MG63 (cell line): ENCODE measurements at regions not wholly inside any gene's neighbourhood (a gene's known extent, or its start where the extent isn't known, plus 50 kb on each side); places are given as distances from the start of the nearest gene placed in this dataset.
"Not testable (repeated sequence)": the region's sequence is repeated elsewhere in the genome, so short reads cannot be mapped to it uniquely, and the experiment has no call there.

ENCODE experiments used
- DNase-seq: peaks from one replicate; pipeline ENCODE4 v3.0.0-alpha.2; 2020
- H3K27me3 ChIP-seq: fragments of 250-450 bp; sonication (Bioruptor Pico); 2 replicates; pipeline ENCODE4 v1.5.1; 2020; ENCODE audit warnings: mild to moderate bottlenecking, moderate library complexity
- H3K36me3 ChIP-seq: fragments of 250-450 bp; sonication (Bioruptor Pico); 2 replicates; pipeline ENCODE4 v1.5.1; 2020; ENCODE audit warnings: mild to moderate bottlenecking, moderate library complexity
- H3K4me3 ChIP-seq: fragments of 250-450 bp; sonication (Bioruptor Pico); 2 replicates; pipeline ENCODE4 v1.5.1; 2020; ENCODE audit warnings: mild to moderate bottlenecking, moderate library complexity
- H3K9me3 ChIP-seq: fragments of 250-450 bp; sonication (Bioruptor Pico); 2 replicates; pipeline ENCODE4 v1.5.1; 2020; ENCODE audit warnings: mild to moderate bottlenecking, moderate library complexity

DNA sequence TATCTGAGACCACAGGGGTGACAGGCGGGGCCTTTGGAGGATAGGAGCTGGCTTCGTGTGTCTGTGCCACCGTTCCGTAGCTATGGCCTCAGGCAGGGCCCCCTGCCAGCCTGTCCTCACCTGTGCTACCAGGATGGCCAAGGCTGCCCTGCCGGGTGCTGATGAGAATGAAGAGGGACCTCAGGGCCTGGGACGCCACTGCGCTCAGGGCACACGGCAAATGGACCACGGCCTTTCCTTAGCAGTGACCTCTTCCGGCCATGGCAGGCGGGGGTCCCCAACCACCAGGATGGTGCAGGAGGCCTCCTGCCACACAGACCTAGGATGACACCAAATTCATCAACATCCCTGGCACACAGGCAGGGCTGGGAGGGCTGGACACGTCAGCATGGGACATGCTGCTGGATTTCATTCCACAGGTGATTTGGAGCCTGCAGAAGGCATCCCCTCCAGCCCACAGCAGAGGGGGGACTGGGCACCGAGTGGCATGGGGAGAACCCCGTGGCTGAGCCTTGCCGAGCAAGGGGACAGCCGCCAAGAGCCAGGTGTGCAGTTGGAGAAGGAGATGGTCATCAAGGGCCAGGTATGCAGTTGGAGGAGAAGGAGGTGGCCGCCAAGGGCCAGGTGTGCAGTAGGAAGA lies 1321.0 kb downstream of the BRD1 start:
- Histone ChIP-seq H3K36me3 (no peaks in the 10 kb centered on the region), H3K4me3 (no peak overlapping the region), H3K9me3 (no peaks in the 10 kb centered on the region), H3K27me3 (no peaks in the 10 kb centered on the region)
- no peak for DNase-seq

DNA sequence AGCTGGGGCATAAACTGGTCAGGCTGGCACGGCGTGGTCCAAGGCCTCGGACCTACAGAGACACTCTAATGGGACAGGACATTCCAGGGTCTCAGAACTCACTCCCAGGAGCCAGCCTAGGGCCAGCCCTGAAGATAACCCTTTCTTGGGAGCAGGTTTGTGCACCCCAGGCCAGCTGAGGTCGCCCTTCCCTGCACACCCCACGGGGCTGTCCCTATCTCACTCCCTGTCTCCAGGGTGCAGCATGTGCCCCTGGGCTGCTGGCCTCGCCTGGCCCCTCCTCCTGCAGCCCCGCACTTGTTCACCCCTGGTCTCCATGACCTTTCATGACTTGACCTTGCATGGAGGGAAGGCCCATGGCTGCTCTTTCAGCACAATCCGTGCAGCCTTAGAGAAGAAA lies 1321.8 kb downstream of the BRD1 start:
- H3K4me3 ChIP-seq, result no peak overlapping the region
- H3K36me3 ChIP-seq, result no peaks in the 10 kb centered on the region
- no peaks in the 10 kb centered on the region for H3K9me3 ChIP-seq
- no peaks in the 10 kb centered on the region for H3K27me3 ChIP-seq
- DNase-seq, result no peak

DNA sequence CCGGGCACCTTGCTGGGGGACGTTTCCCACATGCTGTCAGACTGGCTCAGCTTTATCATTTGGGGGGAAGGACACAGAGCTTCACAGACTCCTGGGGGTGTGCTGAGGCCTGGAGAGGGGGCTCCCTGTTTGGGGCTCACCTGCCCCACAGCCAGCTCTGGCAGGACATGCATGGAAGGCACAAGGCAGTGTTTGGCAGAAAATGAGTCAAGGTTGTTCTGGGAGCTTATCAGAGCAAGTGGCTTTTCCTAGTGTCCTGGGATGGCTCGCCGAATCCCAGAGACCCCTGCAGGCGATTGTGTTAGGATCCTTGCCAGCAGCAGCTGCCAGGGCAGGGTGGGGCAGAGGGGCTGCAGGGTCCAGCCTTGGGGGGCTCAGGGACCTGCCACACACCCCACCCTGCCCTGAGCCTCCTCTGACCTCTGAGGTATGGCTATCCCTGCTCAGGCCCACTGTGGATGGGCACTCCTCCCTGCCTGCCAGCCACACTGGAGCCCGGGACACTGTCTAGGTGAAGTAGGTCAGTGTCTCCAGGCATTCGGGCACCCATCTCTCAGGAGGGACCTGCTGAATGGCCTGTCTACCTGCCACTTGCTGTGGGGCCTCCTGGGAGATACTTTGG lies 1323.0 kb downstream of the BRD1 start:
- Histone ChIP-seq H3K36me3 (no peaks in the 10 kb centered on the region), H3K27me3 (no peaks in the 10 kb centered on the region), H3K4me3 (no peak overlapping the region), H3K9me3 (no peaks in the 10 kb centered on the region)
- no peak for DNase-seq

DNA sequence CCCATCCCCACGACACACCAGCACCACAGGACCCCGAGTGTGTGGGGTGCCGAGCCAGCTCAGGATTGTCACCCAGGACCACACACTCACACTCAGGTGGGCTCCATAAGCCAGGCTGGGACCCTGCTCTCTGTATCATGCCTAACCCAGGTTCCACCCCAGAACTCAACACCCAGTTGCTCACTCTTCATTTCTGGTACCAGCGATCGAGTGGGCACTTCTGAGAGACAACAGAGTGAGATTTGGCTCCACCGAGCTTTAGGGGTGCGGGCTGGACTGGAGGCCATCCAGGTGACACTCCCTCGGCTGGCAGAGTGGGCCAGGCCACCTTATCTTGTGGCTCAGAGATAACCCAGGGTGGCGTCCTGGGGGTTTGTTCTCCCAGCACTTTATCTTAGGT lies 1323.8 kb downstream of the BRD1 start:
- no peaks in the 10 kb centered on the region for H3K9me3 ChIP-seq

DNA sequence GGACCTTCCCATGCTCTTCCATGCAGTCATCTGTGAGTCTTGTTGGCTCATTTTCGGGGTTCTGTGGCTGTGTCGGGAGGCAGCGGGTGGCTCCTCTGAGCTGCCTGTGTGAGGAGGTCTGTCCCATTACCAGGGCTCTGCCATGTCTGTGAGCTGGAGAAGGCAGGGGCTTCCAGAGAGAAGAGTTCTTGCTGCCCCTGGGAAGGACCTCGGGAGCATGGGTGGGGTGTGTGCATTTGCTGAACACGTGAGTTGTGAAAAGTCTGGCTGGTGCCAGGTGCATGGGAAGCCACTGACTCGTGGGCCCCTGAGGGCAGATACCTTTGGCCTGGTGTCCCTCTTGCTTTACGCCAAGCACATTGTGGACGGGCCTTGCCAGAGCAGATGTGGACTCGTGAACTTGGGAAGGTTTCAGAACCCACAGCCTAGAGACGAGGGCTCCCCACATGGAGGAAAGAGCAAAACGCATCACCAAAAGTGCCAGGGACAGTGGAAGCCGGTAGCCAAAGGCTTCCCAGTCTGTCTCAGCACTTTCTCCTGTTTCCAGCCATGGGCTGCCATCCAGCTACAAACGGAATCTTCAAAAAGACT lies 1324.5 kb downstream of the BRD1 start:
- no peaks in the 10 kb centered on the region for H3K36me3 ChIP-seq
- no peak for DNase-seq
- H3K4me3 ChIP-seq, result no peak overlapping the region
- no peaks in the 10 kb centered on the region for H3K27me3 ChIP-seq
- no peaks in the 10 kb centered on the region for H3K9me3 ChIP-seq

More for the DNA sequence above, 1323.8 kb downstream of the BRD1 start:
- H3K36me3 ChIP-seq, result no peaks in the 10 kb centered on the region
- DNase-seq, result no peak
- no peak overlapping the region for H3K4me3 ChIP-seq
- H3K27me3 ChIP-seq, result no peaks in the 10 kb centered on the region

DNA sequence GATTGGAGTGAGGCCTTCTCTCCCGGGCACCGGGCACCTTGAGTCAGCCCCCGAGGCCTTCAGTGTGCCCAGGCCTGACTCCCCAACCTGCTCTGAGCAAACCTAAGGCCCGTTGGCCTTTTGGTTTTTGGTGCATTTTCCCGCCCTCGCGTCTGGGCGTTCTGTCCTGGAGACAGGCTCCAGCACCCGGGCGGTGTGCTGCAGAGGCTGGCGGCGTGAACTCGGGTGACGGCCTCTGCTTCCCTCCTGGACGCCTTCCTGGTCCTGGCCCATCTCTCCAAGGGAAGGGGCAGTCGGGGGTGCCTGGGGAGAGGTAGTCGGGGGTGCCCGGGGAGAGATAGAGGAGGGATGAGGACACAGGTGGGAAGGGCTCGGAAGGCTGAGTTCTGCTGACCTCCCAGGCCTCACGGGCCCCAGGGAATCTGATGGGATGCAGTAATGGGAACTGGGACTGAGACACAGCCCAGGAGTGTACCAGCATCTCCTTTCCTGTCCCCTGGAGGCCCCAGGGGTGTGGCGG lies 1326.4 kb downstream of the BRD1 start:
- Histone ChIP-seq H3K36me3 (no peaks in the 10 kb centered on the region), H3K4me3 (no peak overlapping the region), H3K9me3 (no peaks in the 10 kb centered on the region), H3K27me3 (no peaks in the 10 kb centered on the region)
- no peak for DNase-seq

DNA sequence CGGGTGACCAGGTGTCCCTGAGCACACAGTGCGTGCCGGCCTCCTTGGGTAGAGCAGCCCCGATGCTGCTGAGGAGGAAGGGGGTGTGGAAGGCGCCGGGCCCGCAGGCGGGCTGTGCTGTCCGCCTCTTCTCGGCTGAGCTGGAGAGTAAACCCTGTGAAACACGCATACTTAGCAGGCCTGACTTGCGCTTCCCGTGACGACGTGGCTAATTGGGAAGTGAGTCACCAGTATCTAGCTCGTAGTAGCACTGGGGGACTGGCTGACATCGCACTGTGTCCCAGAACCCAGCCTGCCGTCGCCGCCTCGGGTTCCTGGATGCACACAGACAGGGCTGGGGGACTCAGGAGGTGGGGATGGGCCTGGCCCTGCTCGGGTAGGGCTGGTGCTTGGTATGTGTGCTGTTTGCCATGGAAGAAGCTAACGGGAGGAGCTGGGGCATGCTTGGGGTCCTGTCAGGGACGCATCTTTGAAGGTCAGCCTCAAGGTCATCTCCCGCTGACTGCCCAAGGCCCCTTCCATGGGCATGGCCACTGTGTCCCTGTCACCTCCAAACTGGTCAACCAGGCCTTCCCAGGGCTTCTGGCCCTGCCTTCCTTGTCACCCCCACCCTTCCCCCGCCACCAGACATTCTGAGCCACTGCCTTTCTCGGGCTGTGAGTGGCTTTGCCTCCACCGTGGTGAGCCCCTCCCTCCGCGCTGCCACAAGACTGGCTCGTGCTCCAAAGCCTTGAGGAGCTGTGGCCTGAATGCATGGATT lies 1327.0 kb downstream of the BRD1 start:
- Histone ChIP-seq H3K9me3 (no peaks in the 10 kb centered on the region), H3K27me3 (no peaks in the 10 kb centered on the region), H3K4me3 (no peak overlapping the region), H3K36me3 (no peaks in the 10 kb centered on the region)
- no peak for DNase-seq

DNA sequence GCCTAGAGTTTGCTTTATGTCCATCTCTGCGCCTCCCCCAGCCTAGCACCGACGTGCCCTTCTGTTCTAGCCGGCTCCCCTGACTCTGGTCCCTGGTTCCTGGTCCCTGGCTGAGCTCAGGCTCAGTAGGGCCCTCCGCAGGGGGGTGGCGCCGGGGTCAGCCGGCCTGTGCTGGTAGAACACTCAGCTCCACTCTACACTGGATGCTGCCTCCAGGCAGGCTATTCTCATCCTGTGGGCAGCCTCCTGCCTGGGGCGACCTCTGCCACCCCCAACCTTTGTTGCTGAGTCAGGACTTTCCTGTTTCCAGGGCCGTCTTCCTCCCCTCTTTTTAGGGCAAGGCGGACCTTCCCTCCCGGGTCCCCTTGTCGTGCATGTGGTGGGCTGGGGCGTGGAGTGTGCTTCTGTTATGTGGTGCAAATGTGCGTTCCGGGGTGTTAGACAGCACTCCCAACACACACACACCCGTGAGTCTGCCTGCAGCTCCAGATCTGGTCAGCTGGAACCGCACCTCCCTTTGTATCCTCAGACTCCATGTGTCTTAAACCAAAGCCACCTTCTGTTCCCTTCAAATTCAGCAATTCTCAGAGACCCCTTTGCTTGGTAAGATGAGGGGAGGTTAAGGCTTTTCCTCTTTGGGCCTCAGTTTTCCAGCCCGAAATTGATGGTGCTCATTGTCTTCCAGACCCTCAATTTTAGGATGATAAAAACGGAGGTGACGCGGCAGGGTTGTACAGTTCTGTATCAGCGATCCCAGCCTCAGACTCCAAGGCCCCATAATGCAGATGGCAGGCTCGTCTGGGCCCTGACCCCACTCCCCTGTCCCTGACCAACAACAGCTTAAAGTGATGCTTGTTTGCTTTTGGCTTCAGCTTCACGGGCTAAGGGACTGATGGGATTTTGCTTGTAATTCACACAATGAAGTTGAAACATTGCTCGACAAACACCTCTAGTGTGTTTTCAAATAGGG lies 1327.9 kb downstream of the BRD1 start:
- no peak overlapping the region for H3K4me3 ChIP-seq

DNA sequence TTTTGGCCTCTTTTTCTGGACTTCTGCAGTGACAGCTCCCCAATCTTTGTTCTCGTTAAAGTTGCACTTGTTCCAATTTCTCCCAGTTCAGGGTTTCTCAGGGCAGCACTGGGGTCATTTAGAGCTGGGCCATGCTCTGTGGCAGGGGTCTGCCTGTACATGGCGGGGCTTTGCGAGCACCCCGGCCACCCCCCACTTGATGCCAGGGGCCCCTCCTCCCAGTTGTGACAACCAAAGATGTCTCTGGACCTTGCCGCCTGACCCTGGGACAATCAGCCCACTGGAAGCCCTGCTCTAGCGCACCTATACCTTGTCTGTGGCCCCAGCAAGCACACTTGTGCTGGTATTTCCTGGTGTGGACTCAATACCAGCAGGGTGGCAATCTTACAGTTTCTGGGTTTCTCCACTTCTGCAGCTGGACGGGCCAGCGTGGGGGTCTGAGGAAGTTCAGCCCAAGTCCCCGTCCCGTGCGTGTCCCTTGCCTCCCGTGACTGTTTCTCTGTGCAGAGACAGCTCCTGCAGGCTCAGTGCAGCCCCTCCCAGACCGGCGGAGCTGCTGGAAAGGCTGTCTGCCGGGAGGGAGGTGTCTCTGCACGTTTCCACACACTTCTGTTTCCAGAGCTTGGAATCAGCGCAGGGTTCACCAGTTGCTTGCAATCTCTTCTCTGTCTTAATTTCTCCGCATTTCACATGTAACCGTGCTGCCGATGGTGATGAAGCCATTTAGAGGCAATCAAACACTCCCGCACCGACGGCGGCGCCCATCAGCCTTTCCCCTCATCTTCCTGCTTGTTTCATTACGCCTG lies 1328.9 kb downstream of the BRD1 start:
- no peaks in the 10 kb centered on the region for H3K9me3 ChIP-seq
- no peak overlapping the region for H3K4me3 ChIP-seq
- no peak for DNase-seq

More for the DNA sequence above, 1327.9 kb downstream of the BRD1 start:
- DNase-seq, result no peak
- Histone ChIP-seq H3K9me3 (no peaks in the 10 kb centered on the region), H3K27me3 (no peaks in the 10 kb centered on the region), H3K36me3 (no peaks in the 10 kb centered on the region)

DNA sequence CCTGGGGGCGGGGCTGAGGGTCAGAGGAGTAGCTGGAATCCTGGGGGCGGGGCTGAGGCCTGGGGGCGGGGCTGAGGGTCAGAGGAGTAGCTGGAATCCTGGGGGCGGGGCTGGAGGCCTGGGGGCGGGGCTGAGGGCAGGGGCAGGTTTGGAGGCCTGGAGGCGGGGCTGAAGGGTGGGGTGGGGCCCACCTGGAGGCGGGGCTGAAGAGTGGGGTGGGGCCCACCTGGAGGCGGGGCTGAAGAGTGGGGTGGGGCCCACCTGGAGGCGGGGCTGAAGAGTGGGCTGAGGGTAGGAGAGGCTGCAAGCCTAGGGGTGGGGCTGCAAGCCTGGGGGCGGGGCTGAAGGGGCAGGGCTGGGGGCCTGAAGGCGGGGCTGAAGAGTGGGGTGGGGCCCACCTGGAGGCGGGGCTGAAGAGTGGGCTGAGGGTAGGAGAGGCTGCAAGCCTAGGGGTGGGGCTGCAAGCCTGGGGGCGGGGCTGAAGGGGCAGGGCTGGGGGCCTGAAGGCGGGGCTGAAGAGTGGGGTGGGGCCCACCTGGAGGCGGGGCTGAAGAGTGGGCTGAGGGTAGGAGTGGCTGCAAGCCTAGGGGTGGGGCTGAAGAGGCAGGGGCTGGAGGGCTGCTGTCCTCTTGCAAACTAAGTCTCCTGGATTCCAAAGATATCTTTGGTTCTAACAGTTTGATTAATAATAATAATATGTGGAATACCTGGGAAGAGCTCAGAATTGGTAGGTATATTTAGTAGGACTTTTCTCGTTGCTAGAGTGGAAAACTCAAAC lies 1329.7 kb downstream of the BRD1 start:
- not testable (repeated sequence) for DNase-seq, H3K27me3 ChIP-seq, H3K9me3 ChIP-seq, H3K4me3 ChIP-seq, H3K36me3 ChIP-seq

More for the DNA sequence above, 1328.9 kb downstream of the BRD1 start:
- Histone ChIP-seq H3K27me3 (no peaks in the 10 kb centered on the region), H3K36me3 (no peaks in the 10 kb centered on the region)

DNA sequence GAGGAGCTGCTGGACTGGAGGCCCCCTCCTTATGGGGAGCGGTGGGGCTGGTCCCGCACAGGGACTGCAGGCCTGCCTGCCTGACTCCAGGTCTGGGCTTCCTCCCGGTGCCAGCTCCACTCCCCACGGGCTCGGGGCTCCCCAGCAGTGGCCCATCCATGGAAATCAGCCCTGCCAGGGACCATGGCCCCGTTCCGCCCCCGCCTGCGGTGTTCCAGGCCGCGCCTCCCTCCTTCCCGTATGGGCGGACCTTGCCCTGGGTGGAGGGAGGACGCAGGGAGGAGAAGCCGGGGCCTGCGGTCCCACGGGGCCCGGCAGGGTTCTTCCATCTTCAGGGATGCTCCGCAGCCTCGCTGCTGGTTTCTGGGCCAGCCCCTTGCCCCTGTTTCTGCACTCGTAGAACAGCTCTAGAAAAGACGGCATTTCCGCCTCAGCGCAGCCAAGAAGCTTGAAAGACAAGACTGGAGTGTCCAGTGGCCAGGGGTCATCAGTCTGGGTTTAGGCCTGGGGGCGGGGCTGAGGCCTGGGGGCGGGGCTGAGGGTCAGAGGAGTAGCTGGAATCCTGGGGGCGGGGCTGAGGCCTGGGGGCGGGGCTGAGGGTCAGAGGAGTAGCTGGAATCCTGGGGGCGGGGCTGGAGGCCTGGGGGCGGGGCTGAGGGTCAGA lies 1330.6 kb downstream of the BRD1 start:
- H3K27me3 ChIP-seq, result no peaks in the 10 kb centered on the region
- no peaks in the 10 kb centered on the region for H3K36me3 ChIP-seq
- no peak for DNase-seq
- H3K4me3 ChIP-seq, result no peak overlapping the region
- no peaks in the 10 kb centered on the region for H3K9me3 ChIP-seq

DNA sequence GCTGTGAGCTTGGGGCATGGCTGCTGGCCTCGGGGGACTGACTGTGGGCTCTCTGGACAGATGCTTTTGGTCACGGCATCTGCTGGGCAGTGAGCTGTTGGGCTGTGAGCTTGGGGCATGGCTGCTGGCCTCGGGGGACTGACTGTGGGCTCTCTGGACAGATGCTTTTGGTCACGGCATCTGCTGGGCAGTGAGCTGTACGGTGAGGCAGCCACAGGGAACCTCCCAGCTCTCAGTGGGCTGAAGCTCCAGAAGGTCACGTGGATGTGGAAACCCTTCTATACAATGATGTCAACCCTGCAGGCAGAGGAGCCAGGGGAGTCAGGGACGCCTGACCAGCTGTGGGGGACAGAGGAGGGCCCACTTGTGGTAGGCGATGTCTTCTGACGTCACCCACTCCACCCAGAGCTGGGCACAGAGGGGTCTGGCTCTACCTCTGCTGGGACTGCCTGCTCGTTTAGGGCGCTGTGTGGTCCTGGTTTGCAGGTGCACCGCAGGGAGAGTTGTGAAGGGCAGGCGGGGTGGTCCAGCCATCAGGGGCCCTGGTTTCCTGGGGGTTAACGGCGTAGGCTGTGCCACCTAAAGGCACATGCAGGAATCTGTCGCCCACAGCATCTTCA lies 1331.3 kb downstream of the BRD1 start:
- no peak for DNase-seq
- no peaks in the 10 kb centered on the region for H3K9me3 ChIP-seq
- no peaks in the 10 kb centered on the region for H3K27me3 ChIP-seq
- H3K4me3 ChIP-seq, result no peak overlapping the region
- no peaks in the 10 kb centered on the region for H3K36me3 ChIP-seq

DNA sequence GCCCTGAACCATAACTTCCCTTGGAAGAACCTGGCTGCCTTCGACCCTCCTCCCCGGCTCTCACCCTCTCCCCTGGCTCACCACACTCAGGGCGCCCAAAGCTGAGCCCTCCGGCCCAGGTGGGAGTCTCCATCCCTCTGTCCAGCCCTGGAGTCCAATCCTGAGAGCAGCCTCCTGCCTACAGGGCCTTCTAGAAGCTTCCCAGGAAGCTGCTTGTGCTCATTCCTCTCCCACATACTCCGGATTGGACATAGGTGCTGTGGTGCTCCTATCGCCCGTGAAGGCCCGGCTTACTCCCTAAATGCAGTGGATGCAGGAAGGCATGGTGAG lies 1332.0 kb downstream of the BRD1 start:
- DNase-seq, result no peak
- H3K27me3 ChIP-seq, result no peaks in the 10 kb centered on the region
- H3K36me3 ChIP-seq, result no peaks in the 10 kb centered on the region
- no peaks in the 10 kb centered on the region for H3K9me3 ChIP-seq
- H3K4me3 ChIP-seq, result no peak overlapping the region
